ENCODE measurements at regions not wholly inside any gene's neighbourhood (a gene's known extent, or its start where the extent isn't known, plus 50 kb on each side); places are given as distances from the start of the nearest gene placed in this dataset.
"Not testable (repeated sequence)": the region's sequence is repeated elsewhere in the genome, so short reads cannot be mapped to it uniquely, and the experiment has no call there.

DNA sequence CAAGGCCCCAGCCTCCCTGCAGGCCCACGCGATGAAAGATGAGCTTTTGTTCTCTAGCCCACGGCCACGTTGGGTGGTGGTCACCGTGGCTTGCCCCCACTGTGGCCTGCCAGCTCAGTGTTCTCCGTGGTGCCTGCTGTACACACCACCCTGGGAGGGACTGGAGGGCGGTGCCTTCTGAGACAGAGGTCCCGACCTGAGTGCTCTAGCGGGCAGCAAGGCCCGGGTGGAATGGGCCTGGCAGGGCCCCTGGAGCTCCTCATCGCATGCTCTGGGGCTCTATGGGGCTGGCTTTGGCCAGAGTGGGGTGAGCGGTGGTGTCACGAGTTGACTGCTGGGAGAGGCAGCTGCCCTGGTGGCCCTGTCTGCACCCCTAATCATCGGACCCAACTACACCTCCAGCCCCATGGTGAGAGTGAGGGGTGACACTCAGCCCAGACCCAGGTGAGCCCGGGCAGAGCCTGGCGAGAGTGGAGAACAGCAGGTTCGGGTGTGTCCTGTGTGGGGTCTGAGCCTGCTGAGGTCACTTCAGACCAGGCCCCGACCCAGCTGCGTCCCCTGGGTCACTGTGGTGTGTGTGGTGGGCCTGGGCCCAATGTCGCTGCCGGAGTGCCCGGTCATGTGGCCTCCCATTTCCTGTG, 541.9 kb downstream of the TBC1D22A start:
- no peak overlapping the region for H3K4me3 ChIP-seq (ENCODE audit: low read depth, low read length)
- DNase-seq (ENCODE audit: low read depth) = no peak
- TF ChIP-seq, protein P1, sequence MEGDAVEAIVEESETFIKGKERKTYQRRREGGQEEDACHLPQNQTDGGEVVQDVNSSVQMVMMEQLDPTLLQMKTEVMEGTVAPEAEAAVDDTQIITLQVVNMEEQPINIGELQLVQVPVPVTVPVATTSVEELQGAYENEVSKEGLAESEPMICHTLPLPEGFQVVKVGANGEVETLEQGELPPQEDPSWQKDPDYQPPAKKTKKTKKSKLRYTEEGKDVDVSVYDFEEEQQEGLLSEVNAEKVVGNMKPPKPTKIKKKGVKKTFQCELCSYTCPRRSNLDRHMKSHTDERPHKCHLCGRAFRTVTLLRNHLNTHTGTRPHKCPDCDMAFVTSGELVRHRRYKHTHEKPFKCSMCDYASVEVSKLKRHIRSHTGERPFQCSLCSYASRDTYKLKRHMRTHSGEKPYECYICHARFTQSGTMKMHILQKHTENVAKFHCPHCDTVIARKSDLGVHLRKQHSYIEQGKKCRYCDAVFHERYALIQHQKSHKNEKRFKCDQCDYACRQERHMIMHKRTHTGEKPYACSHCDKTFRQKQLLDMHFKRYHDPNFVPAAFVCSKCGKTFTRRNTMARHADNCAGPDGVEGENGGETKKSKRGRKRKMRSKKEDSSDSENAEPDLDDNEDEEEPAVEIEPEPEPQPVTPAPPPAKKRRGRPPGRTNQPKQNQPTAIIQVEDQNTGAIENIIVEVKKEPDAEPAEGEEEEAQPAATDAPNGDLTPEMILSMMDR (IDR thresholded peaks at IDR 0.05; ENCODE audit: low read depth, low read length, missing control alignments) = no peak

DNA sequence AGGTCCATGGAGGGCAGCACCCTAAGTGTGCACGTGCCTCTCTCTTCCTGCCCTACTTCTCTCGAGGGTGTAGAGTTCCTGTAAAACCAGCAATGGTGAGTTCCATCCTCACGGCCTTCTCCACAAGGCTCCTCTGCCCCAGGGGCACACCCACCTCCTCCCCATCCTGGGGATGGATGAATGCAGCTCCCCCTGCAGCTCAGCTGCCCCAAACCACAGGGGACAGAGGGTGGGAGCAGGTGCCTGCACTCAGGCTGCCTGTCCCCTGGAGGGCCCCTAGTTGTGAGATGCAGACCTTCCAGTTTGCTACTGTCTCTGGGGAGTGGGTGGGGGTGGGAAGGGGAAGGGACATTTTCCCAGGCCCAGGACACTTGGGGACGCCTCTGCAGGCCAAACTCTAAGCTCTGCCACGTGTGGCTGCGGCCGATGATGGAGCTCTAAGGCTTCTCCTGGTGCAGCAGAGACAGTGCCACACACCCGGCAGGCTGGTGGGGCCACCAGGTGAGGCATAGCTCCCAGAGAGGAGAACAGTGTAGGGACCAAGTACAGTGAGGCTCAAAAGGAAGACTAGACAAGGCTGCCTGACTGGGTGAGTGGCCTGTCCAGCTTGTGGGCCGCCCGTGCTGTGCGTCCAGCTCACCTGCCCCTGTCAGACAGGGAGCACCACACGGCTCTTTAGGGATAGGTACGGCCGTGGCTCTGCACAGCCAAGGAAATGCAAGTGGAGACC, 540.9 kb downstream of the TBC1D22A start:
- no peak overlapping the region for H3K4me3 ChIP-seq (ENCODE audit: low read depth, low read length)
- DNase-seq (ENCODE audit: low read depth) = no peak
- TF ChIP-seq, protein P1 (IDR thresholded peaks at IDR 0.05; ENCODE audit: low read depth, low read length, missing control alignments) = no peak

DNA sequence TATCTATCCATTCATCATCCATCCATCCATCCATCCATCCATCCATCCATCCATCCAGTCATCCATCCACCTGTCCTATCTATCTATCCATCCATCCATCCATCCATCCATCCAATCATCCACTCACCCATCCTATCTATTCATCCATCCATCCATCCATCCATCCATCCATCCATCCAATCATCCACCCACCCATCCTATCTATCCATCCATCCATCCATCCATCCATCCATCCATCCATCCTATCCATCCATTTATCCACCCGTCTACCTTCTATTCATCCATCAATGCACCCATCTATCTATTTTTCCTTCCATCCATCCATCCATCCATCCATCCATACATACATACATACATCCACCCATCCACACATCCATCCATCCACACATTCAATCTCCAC, 540.1 kb downstream of the TBC1D22A start:
- not testable (repeated sequence) for H3K4me3 ChIP-seq (ENCODE audit: low read depth, low read length); DNase-seq (ENCODE audit: low read depth)

DNA sequence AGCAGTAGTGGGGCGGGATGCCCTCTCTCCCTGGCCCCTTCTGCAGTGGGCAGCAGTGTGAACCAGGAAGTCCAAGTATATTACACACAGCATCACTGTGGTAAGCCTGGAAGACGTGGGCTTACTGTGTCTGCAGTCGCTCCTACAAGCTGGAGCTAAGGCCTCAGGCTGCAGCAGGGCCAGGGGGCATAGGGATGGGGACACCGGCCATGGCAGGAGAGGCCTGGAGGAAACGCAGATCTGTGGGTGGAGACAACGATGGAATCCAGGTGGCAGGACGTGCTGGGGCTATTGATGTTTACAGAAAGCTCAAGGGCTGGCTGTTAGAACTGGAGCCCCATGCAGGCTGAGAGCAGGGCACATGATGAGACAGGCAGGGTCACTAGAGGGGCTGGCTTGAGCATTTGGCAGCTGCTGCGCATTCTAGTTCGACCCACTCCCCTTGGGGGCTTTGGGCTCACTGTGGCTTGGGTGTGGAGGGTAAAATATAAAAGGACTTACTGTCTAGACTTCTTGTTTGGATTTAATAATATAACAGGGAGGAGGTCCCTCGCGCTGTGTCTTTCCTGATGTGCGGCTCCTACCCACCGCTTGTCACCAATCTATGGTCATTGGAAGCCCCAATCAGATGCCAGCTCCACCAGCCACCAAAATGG, 539.5 kb downstream of the TBC1D22A start:
- no peak overlapping the region for H3K4me3 ChIP-seq (ENCODE audit: low read depth, low read length)
- TF ChIP-seq, protein P1 (IDR thresholded peaks at IDR 0.05; ENCODE audit: low read depth, low read length, missing control alignments) = no peak
- no peak for DNase-seq (ENCODE audit: low read depth)

DNA sequence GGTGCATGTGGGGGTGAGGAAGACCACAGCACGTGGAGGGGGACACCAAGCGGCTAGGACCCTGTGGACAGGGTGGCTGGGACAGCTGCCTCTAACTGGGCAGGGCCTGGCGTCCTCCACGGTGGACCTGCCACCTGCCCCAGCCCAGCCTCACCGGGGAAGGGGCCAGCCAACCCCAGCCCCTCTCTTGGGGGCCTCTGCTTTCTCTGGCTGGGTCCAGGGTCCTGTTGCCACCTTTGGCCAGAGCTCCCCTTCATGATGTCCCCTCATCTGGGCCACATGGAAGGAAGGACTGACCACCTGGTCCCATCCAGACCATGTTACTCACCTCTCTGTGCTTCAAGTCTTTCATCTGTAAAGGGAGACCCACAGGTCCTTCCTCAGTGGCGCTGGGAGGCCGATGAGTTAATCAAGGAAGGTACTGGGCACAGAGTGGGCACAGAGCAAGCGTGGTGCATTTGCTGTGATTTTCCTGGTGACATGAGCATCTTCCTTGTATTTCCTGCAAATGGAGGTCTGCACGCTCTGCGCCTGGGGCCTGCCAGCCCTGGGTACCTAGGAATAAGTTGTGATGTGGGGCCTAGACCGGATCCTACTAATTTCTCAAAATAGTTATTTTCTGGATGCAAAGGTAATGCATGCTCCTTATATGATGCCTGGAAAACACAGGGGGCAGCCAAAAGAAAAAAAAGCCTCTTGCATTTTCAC, 538.4 kb downstream of the TBC1D22A start:
- TF ChIP-seq, protein P1 (IDR thresholded peaks at IDR 0.05; ENCODE audit: low read depth, low read length, missing control alignments) = no peak
- no peak for DNase-seq (ENCODE audit: low read depth)
- H3K4me3 ChIP-seq (ENCODE audit: low read depth, low read length) = no peak overlapping the region

DNA sequence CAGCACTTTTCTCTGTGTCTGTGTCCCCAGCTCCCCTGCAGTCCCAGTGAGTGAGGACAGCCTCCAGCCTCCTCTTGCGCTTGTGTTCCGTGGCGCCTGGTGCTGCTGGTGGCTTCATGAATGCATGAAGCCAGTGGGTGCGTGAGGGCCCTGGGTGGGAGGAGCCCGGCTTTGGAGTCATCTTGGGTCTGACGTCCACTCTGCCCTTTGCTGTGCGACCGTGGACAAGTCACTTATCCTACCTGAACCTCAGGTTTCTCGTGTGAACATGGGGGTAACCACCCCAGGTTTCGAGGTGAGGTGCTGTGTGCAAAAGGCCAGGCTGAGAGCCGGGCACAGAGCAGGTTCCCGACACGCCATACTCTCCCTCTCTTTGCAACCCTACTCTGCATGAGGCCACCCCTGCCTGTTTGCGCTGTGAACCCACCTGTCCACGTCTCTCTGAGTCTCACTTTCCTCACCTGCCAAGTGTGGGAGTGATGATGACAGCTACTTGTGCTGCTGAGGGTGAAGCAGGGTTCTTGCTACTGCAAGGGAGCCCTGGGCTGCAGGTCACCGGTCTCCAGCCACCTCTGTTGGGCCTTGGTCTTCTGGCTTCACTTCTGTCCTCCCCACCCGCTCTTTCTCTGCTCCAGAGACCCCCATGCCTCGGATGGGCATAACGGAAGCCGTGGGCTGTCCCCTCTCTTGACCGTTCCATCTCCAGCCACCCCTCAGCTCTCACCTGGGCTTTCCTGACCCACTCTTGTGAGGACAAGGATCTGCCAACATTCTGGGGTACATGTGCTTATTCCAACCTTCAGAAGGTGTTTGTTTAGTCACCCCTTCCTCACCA, 537.6 kb downstream of the TBC1D22A start:
- DNase-seq (ENCODE audit: low read depth) = no peak
- TF ChIP-seq, protein P1 (IDR thresholded peaks at IDR 0.05; ENCODE audit: low read depth, low read length, missing control alignments) = no peak
- no peak overlapping the region for H3K4me3 ChIP-seq (ENCODE audit: low read depth, low read length)
